SK-N-MC (cell line): ENCODE measurements at regions not wholly inside any gene's neighbourhood (a gene's known extent, or its start where the extent isn't known, plus 50 kb on each side); places are given as distances from the start of the nearest gene placed in this dataset.

Source experiments
- EZH2 ChIP-seq: fragments of 200-600 bp; sonication (generic); IDR thresholded peaks from one replicate; pipeline ENCODE4 v1.6.1; 2017; ENCODE audit warnings: antibody characterized with exemption
- FOXP2 ChIP-seq: optimal IDR thresholded peaks from 2 replicates; pipeline ENCODE3; 2011; ENCODE audit warnings: mild to moderate bottlenecking, moderate library complexity; ENCODE audit not compliant: insufficient read depth; ENCODE audit errors: extremely low read length, control extremely low read depth
- POLR2AphosphoS5 ChIP-seq: IDR thresholded peaks from 2 replicates; pipeline ENCODE4 v1.6.1; 2012; ENCODE audit warnings: mild to moderate bottlenecking, low read depth, low read length, borderline replicate concordance

DNA sequence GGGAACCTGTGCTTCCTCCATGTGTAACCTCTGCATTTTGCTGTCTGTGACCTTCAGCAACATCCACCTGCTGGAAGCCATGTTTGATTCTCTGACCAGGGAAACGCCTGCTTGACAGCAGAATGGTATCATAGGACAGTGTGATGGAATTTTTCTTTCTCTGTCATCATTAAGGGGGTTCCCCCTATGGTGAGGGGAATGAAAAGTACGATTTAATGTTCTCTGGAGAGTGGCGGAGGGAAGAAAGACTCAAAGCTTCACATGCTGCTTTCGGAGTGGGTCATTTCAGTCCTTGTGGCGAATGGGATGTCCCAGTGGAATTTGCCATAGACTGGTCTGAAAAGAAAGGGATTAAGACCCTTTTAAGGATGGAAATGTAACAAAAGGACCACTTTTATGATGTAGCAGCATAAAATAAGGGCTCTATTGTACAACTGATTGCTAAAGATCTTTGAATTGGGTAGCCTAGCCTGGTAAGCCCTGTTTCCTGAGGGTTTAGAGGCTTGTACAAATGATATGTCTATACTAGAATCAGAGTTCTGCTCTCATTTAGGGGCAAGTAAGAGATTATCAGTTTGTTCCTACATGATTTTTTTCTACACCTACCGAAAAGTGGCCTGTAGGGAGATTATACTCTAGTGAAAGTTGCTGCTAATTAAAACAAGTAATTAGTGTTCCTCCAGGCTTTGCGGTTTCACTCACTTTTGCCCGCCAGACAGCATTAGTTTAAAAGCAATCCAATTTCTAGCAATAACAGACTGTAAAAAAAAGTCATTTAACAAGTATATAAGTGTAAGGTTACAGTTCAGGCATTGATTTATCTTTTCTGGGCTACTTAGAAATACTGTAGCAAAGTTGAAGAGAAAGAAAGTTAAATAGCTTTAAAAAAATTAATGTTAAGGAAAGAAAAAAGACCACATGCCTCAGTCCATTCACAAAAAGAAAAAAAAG lies 904.5 kb downstream of the NR2F1-AS1 start:
- TF ChIP-seq POLR2AphosphoS5, result no peak
- no peak for TF ChIP-seq EZH2
- TF ChIP-seq FOXP2, result no peak
